Activated T-cell treated with anti-CD3 and anti-CD28 coated beads for 24 hours (primary cell): ENCODE measurements at regions not wholly inside any gene's neighbourhood (a gene's known extent, or its start where the extent isn't known, plus 50 kb on each side); places are given as distances from the start of the nearest gene placed in this dataset.
"Not testable (repeated sequence)": the region's sequence is repeated elsewhere in the genome, so short reads cannot be mapped to it uniquely, and the experiment has no call there.

Experiments
- DNase-seq: peaks from one replicate; pipeline ENCODE4 v3.0.0-alpha.2; 2020; ENCODE audit warnings: low read depth

DNA sequence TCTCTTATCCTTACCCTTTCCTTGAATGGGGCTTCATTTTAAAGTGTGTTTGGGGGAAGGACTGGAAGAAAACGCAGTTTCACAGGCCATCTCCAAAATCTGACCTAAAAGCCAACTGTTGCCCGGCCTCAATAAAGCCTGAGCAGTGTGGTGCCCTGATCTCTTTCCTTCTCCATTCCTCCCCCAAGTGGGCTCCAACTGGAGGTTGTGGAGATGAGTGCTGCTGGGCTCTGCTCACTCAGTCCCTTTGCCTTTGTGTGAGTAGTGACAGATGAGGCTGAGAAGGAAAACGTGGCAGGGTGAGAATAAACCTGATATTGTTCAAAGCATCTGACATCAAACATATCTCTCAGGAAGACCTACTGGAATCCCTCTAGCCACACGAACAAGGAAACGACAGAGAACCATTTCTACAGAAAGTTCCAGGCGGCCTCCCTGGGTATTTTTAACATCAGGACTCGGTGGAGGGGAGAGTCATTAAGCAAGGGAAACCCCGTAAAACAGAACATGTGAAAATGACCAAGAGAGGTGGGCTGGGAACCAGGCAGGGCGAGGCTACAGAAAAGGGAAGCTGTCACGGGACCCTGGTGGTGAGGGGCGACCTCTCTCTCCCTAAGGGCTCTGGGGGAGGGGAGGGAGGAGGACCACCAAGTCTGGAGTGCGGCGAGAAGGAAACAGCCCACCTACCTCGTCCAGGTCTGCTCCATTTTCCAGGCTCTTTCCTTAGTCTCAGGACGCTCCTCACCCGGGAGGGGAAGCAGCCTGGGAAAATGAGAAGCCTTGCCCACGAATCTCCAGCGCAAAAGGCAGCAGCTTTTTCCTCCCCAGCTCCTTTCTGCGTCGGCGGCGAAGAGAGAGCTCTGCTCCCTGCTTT lies 59.1 kb upstream of the NBPF26 start:
- not testable (repeated sequence) for DNase-seq

DNA sequence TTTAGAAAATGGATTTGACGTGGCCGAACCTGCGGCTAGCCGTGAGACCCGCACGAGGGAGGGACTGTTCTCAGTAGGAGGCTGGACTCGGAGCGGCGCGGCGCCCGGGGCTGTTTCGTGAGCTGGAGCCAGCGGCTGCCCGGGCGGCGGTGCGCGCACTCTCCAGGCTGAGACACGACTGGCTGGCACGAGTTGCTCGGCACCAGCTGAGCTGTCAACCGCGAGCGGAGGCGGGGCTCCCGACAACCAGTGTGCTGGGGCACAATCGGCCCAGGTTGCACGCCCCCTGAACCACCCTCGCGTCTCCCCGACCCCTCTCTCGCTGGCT lies 58.5 kb upstream of the NBPF26 start:
- not testable (repeated sequence) for DNase-seq

DNA sequence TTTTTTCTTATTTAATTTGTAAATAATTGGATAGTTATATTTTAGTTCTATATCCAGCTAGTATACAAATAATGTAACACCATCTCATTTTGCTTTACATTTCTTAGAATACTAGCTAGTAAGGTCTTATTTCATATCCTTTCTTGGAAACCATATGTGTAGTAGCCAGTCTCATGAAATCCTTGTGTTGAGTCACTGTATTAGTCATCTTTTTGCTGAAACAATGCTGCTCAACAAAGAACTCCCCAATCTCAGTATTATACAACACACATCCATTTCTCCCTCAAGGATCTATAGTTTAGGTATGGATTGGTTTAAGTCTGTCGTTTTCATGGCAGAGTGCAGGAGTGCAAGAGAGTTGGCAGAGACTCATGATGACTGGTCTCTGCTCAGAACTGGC lies 55.6 kb upstream of the NBPF26 start:
- DNase-seq, result not testable (repeated sequence)
